Suppressor macrophage (primary cell): ENCODE measurements at regions not wholly inside any gene's neighbourhood (a gene's known extent, or its start where the extent isn't known, plus 50 kb on each side); places are given as distances from the start of the nearest gene placed in this dataset.
"Not testable (repeated sequence)": the region's sequence is repeated elsewhere in the genome, so short reads cannot be mapped to it uniquely, and the experiment has no call there.

Experiments used
- DNase-seq, 4 experiments: peaks; one replicate each; pipeline ENCODE4 v3.0.0-alpha.2; 2020 to 2022

DNA sequence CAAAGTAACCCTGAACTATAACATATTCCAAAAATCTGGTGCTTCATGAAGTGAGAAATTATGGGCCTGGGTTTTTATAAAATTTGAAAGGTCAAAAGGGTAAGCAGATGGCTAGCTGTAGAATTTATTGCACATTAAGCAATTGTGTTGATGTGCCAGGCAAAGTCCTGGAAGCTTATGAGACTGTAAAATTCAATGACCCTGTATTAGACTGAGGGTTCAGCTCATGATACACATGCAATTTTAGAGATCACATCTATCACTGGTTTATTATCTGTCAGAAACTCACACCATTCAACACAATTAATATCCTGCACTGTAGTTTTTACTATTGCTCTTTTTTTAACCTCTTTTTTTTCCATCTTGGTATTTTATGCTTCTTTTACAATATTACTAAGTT, 1162.6 kb upstream of the SLC39A10 start:
- DNase-seq: no peak

GRCh38 chr2:194491409-194492115, 1165.5 kb upstream of the SLC39A10 start:
- DNase-seq: no peak

GRCh38 chr2:194486326-194486725, 1170.7 kb upstream of the SLC39A10 start:
- no peak for DNase-seq

GRCh38 chr2:194483041-194483440, 1174.0 kb upstream of the SLC39A10 start:
- DNase-seq: no peak

GRCh38 chr2:194465641-194466040, 1191.4 kb upstream of the SLC39A10 start:
- no peak for DNase-seq

- DNase-seq: peak in 1 of 4 experiments; percentile 1
Measured at GRCh38 chr2:194464964-194465638, 1191.9 kb upstream of the SLC39A10 start.

DNA sequence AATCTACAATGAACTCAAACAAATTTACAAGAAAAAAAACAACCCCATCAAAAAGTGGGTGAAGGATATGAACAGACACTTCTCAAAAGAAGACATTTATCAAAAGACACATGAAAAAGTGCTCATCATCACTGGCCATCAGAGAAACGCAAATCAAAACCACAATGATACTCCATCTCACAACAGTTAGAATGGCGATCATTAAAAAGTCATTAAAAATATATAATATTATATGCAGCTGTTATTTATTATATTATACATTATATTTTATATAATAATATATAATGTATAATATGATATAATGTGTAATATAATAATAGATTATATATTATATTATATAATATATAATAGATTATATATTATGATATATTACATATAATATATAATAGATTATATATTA, 1194.1 kb upstream of the SLC39A10 start:
- DNase-seq: not testable (repeated sequence)

- no peak for DNase-seq
Measured at GRCh38 chr2:194455358-194455757, 1201.7 kb upstream of the SLC39A10 start.

DNA sequence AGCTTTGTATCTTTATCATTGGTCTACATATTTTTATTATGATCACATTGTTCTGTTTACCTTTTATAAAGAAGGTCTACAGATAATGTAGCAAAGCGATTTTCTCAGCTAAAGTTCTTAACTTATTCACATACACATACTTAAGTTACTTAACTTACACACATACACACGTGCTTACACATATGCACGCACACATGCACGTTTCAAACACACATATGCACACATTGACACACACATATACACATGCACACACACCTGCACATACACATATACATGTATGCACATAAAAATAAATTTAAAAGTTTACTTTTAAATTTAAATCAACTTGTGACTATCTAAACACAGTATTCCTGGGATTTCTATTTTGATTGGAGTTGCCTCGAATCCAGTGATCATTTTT, 1204.5 kb upstream of the SLC39A10 start:
- DNase-seq: no peak

GRCh38 chr2:194445226-194445625, 1211.8 kb upstream of the SLC39A10 start:
- no peak for DNase-seq

DNA sequence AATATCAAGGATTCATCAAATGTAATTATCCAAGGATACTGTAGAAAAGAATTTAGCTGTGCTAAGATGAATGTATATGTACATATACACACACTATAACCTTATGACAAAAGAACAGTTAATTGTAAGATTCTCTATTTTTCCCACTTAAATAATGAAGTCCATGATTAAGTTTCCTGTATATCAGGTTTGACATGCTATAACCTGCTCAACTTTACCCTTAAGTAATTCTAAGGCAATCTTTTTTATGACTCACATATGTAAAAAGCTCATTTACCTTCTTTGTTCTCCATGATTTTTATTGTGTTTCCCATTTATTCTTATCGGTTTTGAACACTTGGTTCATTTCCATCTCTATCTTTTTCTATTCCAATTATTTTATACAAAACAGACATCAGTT, 1213.1 kb upstream of the SLC39A10 start:
- no peak for DNase-seq

DNA sequence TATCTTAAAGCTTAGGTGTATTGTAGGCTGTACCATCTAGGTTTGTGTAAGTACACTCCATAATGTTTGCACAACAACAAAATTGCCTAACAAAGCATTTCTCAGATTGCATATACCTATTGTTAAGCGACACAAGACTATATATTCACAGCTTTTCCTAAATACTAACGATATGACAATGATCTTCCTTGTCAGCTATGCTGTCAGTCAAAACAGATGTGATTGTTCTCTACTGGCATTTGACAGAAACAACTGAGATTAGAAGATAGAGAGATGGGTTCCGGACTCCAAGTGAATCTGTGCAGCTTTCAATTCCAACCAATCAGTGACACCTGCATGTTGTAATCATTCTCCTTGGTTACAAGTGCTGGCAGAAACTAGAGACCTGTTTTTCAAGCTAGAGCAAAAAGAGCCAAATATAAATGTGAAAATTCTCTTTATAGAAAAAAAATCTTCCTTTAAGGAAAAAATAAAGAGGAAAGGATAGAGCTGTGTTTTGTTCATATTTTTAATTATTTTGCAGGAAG, 1232.3 kb upstream of the SLC39A10 start:
- no peak for DNase-seq

DNA sequence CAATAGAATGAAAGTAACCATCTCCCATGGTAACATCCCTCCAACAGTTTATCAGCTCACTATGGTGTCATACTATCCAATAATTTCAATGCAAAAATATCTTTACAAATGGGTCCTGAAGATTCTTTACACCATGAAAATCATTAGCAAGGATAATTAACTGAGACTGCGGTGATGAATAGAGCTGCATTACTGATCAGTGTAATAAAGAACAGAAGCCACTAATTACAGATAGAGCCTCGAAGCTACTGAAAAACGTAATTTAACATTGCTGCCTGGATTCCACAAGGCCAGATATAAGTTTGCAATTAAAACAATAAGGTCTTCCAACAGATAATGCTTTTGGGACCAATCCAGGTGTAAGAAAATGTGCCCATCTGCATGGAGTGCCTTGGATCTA, 1245.8 kb upstream of the SLC39A10 start:
- no peak for DNase-seq

DNA sequence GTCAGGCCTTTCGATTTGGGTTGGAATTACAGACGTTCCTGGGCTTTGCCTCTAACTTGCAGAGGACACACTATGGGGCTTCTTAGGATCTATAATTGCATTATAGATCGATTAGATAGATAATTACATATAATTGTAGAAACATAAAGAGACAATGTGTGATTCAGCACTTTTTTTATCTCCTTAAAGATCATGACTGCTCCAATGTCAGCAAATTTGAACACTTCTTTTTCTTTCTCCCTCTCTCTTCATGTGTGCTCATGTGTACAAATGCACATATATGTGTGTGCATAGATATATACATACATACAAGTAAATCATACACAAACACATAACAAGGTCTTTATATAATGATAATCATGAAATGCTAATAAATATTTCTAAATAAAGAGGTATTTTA, 1261.2 kb upstream of the SLC39A10 start:
- no peak for DNase-seq

DNA sequence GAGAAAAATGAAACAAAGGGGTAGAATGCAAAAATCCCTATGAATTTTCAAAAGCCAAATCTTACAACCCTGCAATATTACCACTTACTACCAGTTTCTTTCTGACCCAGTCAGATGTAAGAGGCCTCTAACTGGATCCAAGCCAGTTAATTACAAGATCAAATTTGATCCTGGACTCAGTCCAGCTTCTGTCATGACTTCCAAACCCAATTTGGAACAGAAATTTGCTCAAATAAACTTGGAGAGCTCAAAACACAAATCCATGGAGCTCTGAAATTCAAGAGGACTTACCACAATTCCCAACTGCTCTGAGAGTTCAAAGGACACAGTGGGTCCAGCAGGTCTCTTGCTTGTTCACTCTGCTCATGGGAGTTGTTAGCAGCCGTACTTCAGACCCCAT, 1271.7 kb upstream of the SLC39A10 start:
- DNase-seq: no peak

DNA sequence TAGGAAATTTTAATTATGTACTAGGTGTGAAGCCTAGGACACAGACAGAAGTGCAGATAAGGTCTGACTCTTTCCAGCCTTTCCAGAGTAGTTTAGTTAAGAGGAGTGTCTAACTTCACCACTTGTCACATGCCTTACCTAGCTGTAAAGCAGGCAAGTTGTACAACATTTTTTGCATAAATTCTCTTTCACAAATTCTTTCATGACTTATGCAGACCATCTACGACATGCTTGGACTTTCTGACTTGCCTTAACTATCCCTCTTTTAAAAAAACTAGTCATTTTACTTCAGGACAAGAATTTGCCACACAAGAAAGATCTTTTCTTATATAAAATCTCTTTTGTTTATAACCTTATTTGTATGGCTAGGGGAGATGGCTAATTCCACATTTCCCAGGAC, 1273.6 kb upstream of the SLC39A10 start:
- DNase-seq: no peak

DNA sequence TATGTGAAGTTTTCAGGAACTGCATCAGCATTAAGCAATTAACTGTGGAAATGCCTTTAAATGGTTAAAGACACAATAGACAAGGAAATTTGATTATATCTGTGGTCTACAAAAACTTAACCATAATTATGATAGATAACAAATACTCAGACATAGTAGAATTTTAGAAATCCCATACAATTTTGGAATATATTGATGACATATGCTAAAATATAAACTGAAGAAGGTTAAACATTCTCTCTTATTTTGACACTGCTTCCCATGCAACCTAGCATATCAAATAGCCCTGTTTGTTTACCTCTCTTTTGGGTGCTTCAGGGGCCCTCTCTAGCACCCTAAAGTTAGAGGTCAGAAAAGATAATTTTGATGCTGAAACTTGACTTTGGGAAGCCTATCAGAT, 1274.8 kb upstream of the SLC39A10 start:
- no peak for DNase-seq

GRCh38 chr2:194380011-194380410, 1277.0 kb upstream of the SLC39A10 start:
- DNase-seq: no peak

DNA sequence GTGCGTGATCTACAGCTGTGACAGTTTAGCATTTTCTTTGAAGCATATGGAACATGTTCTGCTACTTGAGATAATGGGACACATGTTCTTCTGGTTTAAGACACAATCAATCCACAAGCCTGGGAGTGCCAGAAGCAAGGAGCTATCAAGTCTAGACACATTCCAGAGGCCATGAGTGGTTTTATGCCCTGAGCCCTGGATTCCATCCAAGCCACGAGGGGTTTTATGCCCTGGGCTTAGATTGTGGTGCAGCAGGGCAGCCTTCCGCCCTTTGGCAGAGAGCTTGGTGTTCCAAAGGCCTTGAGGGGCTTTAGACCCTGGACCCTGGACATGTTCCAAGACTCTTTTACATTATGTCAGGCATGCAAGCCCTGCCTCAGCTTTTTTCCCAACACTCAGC, 1289.6 kb upstream of the SLC39A10 start:
- not testable (repeated sequence) for DNase-seq

DNA sequence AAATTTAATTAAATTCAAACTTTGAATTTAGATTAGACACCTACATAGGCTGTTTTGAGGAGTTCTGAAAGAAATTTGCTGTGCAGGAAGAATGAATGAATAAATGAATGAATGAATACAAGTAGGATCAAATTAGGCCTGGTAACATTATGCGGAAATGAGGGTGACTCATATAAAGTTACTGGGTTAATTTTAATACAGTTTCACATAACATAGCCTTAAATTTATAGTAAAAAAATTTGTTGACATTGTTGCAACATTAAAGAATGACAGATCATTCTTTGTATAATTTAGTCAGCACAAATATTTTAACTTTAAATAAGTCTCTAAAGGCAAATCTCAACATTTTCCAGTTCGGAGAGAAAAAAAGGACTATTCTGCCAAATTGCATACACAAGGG, 1293.1 kb upstream of the SLC39A10 start:
- no peak for DNase-seq

DNA sequence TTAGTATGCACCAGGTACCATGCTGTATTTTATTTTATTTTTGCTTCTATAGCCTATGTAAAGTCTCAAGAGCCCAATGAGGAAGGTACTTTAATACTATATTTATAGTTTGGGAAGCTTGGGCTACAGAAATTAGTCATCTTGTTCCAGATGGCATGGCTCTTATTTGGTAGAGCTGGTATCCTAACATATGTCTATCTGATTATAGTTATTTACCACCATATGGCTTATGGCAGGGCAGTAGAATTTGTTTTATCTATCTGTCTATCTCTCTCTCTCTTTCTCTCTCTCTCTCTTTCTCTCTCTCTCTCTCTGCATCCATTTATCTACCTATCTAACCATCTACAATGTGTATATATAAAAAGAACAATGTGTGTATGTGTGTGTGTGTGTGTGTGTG, 1293.7 kb upstream of the SLC39A10 start:
- no peak for DNase-seq

DNA sequence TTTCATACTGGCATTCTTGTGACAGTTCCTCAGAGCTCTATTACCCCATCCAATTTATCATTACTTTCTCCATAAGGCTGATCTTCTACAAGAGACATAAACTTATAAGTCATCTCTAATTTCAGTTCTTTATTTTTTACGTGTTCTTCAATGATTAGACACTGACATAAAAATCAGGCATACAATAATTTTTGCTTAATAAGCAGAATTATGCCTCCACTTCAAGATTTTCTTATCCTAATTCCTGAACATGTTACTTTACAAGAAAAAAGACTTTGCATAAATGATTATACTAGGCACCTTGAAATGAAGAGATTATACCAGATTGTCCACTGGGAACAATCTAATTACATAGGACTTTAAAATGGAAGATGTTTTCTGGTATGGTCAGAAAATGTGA, 1304.5 kb upstream of the SLC39A10 start:
- DNase-seq: no peak

DNA sequence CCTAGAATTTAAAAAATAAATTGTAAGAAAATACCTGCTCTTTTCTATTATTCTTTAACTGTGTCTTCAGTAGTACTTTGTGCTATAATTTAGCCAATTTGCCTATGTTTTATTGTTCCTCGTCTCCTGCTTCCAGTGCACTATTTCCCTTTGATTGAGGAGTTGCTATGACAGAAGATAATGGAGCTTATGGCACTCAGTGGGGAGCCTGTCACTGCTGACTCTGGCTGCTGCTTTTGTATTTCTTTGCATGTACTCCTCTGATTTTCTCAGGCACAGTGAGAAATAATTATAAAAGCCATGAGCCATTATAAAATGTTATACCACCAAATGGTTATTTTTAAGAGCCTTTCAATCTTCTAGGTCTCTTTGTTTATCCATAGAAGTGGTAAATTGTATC, 1310.8 kb upstream of the SLC39A10 start:
- no peak for DNase-seq

- no peak for DNase-seq
Measured at GRCh38 chr2:194345347-194345746, 1311.7 kb upstream of the SLC39A10 start.
